ENCODE measurements at regions not wholly inside any gene's neighbourhood (a gene's known extent, or its start where the extent isn't known, plus 50 kb on each side); places are given as distances from the start of the nearest gene placed in this dataset.
"Not testable (repeated sequence)": the region's sequence is repeated elsewhere in the genome, so short reads cannot be mapped to it uniquely, and the experiment has no call there.

DNA sequence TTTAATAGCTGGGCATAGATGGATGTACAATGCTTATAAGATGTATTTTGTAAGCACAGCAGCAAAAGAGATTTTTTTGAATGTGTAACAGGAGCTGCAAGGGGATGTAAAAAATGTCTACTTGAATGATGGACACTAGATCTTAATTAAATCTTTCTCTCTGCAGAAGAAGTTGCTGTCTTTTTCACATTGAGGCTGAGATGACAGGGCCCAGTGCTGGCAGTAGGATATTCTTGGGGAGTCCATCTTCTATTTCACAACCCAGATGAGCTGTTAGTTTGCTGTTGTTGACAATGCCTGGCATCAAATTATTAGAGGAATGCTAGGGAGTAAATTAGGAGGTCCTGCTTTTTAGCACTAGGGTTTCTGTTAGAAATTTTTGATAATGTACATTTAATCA is 698.7 kb downstream of the SLITRK5 start:
- DNase-seq (ENCODE audit: low read depth in 4 of 4, low spot score in 3 of 4), result no peak

DNA sequence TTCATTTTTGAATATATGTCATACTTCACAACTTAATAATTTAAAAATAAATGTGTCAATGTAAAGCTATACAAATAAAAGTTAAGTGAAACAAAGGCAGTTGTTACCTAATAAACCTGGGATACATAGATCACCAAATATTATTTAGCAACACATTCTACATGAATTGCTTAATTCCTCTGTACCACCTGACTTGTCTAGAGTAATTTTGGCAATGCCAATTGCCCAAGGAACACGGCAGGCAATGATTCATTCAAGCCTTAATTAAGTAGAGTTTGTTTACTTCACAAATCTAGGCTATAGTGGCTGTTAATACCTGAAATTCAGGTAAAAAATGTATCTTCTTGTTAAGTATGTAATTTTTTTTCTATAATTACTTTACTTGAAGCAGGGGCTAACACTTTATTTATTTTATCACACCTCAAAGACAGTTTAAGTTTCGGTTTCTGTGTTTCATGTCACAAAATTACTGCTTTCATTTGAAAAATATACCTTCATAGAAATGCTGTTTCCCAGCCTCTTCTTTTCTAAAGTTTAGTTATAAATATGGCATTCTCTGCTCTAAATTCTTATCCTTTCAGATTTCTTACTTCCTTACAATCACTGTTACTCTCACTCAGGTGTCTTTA is 705.7 kb downstream of the SLITRK5 start:
- DNase-seq (ENCODE audit: low read depth in 4 of 4, low spot score in 3 of 4), result no peak

DNA sequence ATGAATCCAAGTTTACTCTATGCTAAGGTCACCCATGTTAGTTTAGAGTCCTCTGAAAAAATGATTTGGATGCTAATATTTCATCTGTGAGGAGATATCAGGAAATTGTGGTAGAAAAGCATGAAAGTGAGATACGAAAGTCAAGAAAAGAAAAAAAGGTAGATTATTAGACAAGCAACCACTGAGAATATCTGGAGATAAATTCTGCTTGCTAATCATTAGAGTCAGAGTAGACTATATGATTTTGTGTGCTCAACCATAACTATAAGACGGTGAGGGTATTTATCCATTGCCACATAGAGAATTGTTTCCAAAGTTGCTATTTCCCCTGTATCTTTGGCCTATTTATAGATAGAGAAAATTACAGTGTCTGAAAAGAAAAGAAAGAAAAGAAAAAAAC is 706.7 kb downstream of the SLITRK5 start:
- DNase-seq (ENCODE audit: low read depth in 4 of 4, low spot score in 3 of 4), result no peak

DNA sequence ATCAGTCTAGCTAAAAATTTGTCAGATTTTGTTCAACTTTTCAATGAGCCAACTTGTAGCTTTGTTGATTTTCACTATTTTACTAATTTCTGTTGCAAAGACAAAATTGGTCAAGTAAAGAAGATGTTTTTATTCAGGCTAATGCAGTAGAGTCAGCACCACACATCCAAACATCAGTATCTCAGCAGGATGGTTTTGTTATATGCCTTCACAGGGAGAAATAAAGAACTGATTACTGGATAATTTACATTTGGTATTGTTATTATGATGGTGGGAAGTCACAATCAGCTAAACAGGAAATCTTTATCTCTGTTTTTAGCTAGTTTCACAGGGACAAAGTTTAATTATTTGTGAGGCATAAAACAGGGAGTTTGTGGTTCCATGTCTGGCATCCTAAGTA is 713.4 kb downstream of the SLITRK5 start:
- DNase-seq (ENCODE audit: low read depth in 4 of 4, low spot score in 3 of 4), result no peak

DNA sequence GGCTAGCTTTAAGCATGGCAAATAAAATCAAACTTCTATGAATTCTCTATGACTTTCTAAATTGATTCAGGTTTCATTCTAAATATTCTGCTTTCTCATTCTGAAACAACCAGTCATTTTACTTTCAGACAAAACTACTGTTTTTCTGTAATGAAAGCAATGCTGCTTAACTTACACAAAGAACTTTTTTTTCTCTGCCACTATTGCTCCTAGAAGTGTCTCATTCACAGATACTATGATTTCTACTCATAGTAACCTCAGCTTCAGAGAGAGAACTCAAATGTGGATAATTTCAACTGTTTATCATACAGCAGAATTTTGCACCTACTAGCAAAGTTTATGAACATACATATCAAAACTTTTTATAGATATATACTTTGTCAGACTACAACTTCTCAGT is 724.6 kb downstream of the SLITRK5 start:
- DNase-seq (ENCODE audit: low read depth in 4 of 4, low spot score in 3 of 4), result no peak

DNA sequence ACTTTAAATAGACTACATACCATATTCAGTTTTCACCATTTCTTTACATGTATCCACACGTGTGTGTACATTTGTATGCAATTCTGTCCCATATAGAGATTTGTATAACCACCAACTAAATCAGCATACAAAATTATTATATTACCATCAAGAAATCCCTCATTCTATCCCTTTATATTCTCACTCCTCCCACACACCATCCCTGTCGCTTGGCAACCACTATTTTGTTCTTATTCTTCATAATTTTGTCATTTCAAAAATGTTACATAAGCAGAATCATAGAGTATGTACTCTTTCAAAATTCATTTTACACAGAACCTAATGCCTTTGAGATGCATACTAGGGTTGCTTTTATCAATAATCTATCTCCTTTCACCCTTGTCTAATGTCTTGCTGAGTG is 740.5 kb downstream of the SLITRK5 start:
- DNase-seq (ENCODE audit: low read depth in 4 of 4, low spot score in 3 of 4), result no peak

DNA sequence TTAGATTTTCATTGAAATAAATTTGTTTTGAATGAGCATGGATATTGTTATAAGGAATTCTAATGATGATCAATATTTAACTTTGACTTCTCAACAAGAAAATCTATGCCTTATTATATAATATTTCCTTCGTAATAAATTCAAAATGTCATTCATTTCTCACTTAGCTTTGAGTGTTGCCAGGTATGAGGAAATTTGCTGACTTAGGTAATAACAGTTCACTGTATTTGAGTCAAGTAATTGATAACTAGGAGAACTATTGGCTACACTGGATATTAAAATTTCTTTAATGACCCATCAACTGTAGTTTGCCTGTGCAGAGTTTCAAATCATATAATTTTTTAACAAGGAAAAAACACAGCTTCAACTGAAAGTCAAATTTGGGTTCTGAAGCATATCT is 746.6 kb downstream of the SLITRK5 start:
- DNase-seq (ENCODE audit: low read depth in 4 of 4, low spot score in 3 of 4), result no peak

DNA sequence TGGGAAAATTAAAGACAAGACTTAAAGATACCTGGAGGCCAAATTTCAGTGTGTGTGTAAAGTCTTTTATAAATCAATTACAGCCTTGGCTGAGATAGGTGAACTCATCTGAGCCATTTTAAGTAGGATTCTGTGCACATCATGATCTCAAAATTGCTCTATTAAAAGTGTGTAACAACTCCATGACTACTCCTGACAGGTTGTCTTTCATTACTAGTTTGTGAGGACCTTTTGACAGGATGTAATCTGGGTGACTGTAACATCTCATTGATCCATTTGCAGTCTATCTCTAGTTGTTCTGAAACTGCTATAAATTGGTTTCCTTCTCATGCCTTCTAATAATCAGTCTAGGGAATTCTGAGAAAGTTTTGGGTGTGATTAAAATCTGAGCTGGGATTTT is 753.3 kb downstream of the SLITRK5 start:
- DNase-seq (ENCODE audit: low read depth in 4 of 4, low spot score in 3 of 4), result no peak

DNA sequence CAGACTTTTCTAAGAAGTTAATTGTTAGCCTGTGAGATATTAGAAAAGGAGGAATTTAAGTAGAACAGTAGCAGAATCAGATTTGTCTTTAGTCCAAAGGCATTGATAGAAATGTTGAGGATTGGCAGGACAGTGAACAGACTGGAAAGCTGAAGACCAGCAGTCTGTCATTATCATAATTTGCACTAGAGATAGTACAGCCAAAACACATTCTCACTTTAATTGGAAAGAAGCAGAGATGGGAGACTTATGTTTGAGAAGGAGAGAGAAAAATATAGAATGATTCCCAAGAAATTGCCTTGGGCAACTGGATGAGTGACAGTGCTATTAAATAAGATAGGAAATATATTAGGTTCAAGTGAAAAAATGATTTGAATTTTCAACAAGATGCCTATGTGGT is 755.5 kb downstream of the SLITRK5 start:
- no peak for DNase-seq (ENCODE audit: low read depth in 4 of 4, low spot score in 3 of 4)

DNA sequence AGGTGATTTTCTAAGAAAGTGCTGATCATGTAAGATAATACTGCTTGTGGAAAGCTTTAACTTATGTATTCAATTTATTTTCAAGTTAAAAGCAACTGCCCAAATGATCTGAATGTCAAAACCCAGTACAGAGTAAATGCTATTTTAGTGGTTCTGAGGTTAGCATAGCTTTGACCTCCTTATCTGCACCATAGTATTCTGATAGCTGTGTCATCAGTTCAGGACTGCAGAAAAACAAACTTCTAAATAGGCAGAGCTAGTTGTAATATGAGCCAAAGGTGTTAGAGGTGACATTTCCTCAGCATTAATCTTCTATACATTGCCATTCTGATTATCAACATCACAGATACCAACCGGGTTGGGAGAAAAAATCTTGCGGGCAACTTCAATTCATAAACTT is 758.7 kb downstream of the SLITRK5 start:
- no peak for DNase-seq (ENCODE audit: low read depth in 4 of 4, low spot score in 3 of 4)

DNA sequence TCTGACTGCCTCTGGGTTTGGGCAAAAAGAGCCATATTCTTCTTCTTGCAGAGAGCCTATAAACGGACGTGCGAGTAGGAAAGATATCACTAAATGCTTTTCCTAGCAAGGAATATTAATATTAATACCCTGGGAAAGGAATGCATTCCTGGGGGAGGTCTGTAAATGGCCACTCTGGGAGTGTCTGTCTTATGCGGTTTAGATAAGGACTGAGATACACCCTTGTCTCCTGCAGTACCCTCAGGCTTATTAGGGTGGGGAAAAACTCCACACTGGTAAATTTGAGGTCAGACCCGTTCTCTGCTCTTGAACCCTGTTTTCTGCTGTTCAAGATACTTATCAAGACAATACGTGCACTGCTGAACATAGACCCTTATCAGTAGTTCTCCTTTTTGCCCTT is 763.8 kb downstream of the SLITRK5 start:
- no peak for DNase-seq (ENCODE audit: low read depth in 4 of 4, low spot score in 3 of 4)

DNA sequence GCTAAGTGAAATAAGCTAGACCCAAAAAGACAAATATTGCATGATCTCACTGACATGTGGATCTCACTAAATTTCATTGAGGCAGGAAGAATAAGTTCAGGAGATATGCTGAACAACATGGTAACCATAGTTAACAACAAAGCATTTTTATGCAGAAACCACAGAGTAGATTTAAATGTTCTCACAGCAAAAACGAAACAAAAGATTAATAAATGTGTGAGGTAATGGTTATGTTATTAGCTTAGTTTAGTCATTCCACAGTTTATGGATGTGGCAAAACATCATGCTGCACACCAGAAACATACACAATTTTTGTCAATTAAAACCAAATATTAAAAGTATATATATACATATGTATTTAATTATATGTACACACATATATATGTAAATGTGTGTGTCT is 765.8 kb downstream of the SLITRK5 start:
- DNase-seq (ENCODE audit: low read depth in 4 of 4, low spot score in 3 of 4), result no peak

DNA sequence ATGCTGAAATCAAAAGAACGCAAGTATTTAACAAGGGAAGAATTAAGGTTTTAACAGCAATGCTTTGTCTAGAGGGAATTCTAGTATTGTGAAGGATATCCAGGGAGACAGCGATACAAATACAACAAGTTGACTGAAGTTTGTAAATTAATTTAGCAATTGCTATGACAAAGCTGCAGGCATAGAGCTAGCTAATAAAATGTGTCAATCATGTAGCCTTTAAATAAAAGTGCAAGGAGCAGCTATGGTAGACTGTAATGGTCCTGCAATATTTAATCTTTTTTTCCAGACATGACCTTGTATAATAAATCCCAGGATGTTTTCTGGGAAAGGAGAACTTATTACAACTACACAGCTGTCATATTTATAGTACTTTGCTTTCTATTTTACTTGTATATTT is 779.3 kb downstream of the SLITRK5 start:
- no peak for DNase-seq (ENCODE audit: low read depth in 4 of 4, low spot score in 3 of 4)

DNA sequence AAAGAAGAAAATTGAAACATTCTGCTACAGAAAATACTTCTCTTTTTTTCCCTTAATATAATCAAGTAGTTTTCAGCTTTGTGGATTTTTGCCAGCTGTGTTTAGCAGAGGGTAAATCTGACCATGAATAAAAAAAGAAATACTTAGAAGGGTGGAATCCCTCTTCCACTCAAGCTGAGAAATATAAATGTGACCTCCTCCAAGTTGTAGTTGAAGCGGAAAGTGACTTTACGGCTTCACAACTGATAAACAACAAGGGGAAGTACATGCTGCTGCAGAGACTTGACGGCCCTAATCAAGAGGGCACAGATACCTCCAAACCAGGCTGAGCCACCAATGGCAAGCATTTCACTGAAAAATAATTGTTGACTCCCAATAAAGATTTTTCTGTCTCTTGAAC is 785.0 kb downstream of the SLITRK5 start:
- DNase-seq (ENCODE audit: low read depth in 4 of 4, low spot score in 3 of 4), result no peak

DNA sequence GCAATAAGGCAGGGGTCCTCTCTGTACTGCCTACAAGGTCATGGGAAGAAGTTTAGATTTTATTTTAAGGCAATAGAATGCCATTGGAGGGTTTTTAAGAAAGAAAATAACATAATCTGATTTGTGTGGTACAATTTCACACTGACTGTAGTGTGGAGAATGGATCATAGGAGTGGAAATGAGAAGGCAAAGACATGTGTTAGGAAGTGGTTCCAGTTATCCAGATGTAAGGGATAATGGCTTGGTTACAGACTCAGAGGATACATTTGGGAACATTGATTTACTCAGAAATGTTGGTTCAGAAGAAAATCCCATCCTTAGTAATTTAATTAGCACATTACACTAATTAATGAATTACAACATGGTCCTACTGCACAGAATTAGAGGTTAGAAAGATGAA is 788.2 kb downstream of the SLITRK5 start:
- DNase-seq (ENCODE audit: low read depth in 4 of 4, low spot score in 3 of 4), result no peak

DNA sequence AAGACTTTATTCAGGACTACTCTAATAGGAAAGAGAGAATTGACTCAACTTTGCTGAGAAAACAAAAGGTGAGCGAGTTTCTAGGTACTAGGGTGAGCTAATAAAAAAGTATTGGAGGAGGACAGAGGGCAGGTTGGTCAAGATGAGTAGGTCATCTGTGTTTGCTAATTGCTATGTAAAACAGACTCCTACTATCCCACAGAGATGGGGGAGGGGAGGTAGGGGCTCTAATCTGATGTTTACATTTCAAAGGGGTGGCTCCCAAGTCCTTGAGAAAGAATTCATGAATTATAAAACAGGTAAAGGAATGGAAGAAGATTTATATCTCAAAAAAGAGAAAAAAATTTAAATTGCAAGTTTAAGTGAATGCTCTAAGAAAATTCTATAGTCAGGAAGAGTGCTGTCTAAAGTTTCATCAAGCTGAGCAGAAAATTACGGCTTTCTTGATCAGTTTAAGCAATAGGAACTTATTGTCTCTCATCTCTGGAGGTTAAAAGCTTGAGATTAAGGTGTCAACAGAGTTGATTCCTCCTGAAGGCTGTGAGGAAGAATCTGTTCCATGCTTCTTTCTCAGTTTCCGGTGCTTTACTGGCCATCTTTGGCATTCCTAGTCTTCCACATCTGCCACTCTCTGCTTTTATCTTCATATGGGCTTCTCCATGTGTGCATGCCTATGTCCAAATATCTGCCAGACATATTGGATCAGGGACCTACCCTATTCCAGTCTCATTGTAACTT is 790.3 kb downstream of the SLITRK5 start:
- no peak for DNase-seq (ENCODE audit: low read depth in 4 of 4, low spot score in 3 of 4)

DNA sequence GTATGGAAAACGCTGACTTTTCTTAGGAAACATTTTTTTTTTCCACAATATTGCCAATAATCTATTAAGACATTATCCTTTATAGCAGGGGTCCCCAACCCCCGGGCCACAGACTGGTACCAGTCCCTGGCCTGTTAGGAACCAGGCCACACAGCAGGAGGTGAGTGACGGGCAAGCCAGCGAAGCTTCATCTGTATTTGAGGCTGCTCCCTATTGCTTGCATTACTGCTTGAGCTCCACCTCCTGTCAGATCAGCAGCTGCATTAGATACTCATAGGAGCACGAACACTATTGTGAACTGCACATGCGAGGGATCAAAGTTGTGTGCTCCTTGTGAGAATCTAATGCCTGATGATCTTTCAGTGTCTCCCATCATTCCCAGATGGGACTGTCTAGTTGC is 793.7 kb downstream of the SLITRK5 start:
- DNase-seq (ENCODE audit: low read depth in 4 of 4, low spot score in 3 of 4), result no peak

DNA sequence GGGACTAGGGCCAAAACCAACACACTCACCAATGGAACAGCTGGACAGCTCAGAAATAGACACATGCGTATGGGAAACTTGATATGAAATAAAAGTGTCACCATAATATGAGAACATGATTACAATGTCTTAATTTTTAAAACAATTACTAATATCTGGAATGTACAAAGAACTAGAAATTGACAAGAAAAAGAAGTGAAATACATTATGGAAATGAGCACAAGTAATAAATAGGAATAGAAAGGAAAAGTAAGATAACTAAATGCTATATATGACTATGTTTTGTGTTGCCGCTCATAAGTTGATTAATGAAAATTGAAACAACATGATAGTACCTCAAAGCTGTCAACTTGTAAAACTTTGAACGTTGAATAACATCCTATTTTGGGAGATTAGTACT is 801.1 kb downstream of the SLITRK5 start:
- DNase-seq (ENCODE audit: low read depth in 4 of 4, low spot score in 3 of 4), result no peak

DNA sequence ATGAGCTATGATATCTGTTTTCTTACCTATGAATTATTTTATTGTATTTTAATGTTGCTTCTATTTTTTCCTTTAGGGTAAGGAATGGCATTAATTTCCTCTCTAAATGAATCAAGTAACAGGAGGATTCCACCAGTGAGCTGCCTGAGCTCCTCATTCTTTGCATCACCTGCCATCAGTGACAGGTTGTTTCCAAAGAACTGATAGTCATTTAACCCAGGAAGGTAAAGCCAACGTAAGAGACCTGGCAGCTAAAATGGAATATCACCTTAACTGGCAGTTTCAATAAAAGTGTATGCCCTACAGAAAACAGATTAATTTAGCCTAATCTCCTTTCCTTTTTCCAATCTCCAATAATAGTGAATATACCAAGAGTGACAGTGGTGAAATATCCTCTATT is 812.0 kb downstream of the SLITRK5 start:
- DNase-seq (ENCODE audit: low read depth in 4 of 4, low spot score in 3 of 4), result no peak

DNA sequence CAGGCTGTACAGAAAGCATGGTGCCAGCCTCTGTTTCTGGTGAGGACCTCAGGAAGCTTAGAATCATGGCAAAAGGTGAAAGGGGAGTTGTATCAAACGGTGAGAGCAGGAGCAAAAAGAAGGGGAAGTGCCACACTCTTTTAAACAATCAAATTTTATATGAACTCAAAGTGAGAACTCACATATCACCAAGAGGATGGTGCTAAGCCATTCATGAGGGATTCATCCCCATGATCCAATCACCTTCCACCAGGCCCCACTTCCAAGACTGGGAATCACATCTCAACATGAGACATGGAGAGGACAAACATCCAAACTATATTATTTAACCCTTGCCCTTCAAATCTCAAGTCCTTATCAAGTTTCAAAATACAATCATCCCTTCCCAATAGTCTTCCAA is 836.7 kb downstream of the SLITRK5 start:
- DNase-seq (ENCODE audit: low read depth in 4 of 4, low spot score in 3 of 4), result no peak

DNA sequence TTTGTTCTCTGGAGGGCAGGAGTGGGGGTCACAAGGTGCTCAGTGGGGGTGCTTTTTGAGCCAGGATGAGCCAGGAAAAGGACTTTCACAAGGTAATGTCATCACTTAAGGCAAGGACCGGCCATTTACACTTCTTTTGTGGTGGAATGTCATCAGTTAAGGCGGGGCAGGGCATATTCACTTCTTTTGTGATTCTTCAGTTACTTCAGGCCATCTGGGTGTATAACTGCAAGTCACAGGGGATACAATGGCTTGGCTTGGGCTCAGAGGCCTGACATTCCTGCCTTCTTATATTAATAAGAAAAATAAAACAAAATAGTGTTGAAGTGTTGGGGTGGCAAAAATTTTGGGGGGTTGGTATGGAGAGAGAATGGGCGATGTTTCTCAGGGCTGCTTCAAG is 841.8 kb downstream of the SLITRK5 start:
- DNase-seq (ENCODE audit: low read depth in 4 of 4, low spot score in 3 of 4), result not testable (repeated sequence)

DNA sequence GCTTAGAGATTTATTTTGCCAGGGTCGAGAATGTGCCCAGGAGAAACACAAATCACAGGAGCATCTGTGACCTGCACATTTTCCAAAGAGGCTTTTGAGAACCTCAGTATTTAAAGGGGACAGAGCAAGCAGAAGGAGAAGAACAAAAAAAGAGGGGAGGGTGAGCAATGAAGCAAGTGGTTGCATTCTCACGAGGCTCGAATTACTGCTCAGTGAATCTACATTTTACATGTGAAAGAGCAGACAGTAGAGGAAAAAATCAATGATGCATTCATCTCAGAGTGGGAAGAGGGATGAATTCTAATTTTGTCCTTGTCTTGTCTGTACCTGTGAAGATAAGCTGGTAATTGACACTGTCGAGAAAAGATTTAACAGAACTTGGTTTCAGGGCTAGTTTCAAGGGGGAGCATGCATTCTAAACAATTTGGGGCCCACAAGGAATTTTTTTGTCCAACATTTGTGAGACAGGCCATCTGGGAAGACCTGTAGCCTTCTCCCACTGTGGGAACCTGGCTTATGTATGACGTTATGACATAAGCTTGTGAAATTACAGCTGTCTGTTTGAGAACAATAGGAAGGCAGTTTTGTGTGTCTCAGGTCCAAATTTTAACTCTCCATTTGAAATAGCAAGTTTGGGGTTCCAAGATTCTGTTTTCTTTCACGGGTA is 855.1 kb downstream of the SLITRK5 start:
- DNase-seq (ENCODE audit: low read depth in 4 of 4, low spot score in 3 of 4), result no peak
